Uterus (tissue), 3 donors: ENCODE measurements at regions not wholly inside any gene's neighbourhood (a gene's known extent, or its start where the extent isn't known, plus 50 kb on each side); places are given as distances from the start of the nearest gene placed in this dataset.

Experiments used
- DNase-seq, 2 donors: peaks; one replicate each; pipeline ENCODE4 v3.0.0-alpha.2; 2019 to 2020
- H3K27ac ChIP-seq, 2 donors: fragments of 200-600 bp; sonication (generic); 1 replicate in 1 of 2; 2 replicates in 1 of 2; pipeline ENCODE4 v1.5.1; 2016 to 2018
- H3K27me3 ChIP-seq, 2 donors: fragments of 200-600 bp; sonication (generic); one replicate each; pipeline ENCODE4 v1.5.1; 2018 to 2019; ENCODE audit warnings: control low read depth in 1 of 2
- H3K36me3 ChIP-seq, 2 donors: fragments of 200-600 bp; sonication (generic); one replicate each; pipeline ENCODE4 v1.5.1; 2019; ENCODE audit warnings: control low read depth in 1 of 2
- H3K4me1 ChIP-seq, 2 donors: fragments of 200-600 bp; sonication (generic); one replicate each; pipeline ENCODE4 v1.5.1; 2018 to 2019; ENCODE audit warnings: control low read depth in 1 of 2
- H3K4me3 ChIP-seq, 2 donors: fragments of 200-600 bp; sonication (generic); 1 replicate in 1 of 2; 2 replicates in 1 of 2; pipeline ENCODE4 v1.5.1; 2018 to 2019; ENCODE audit warnings: mild to moderate bottlenecking in 1 of 2
- H3K9me3 ChIP-seq, 2 donors: fragments of 200-600 bp; sonication (generic); one replicate each; pipeline ENCODE4 v1.5.1; 2019; ENCODE audit warnings: control low read depth in 1 of 2
- POLR2A ChIP-seq, 2 donors: fragments of 450-650 bp; IDR thresholded peaks; one replicate each; pipeline ENCODE4 v1.6.1; 2016; ENCODE audit warnings: antibody characterized with exemption in 2 of 2, mild to moderate bottlenecking in 1 of 2, moderate library complexity in 1 of 2
- intact Hi-C: fragments of 100-400 bp; cut with DNase I; formaldehyde crosslinking; loops from one replicate; pipeline ENCODE4 v1.15.1; 2023; ENCODE audit warnings: low total_unique reads
- TF ChIP-seq, protein P1 (sequence below), 4 experiments: fragments of 200-600 bp in 2 of 4; fragments of 450-650 bp in 2 of 4; sonication (generic) in 2 of 4; IDR thresholded peaks; one replicate each; pipeline ENCODE4 v1.5.1; 2016 to 2019; ENCODE audit warnings: antibody characterized with exemption in 4 of 4, mild to moderate bottlenecking in 2 of 4, moderate library complexity in 1 of 4
- donor health status: DM: yes; HTN: yes; CAD: no.

DNA sequence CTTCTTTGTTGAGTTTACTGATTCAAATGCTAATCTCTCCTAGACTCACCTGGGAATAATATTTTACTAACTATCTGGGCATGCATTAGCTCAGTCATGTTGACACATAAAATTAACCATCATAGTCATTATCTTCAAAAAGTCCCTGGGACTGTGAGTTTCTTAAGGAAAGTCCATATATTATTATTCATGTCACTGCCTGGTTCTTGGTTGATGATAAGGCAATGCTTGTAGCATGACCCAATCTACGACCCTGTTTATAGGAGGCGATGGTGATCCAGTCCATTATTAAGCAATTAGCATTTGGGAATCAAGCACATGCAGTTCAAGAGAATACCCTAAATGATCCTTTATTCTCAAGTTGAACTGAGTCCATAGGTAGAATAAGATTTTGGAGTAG, 54.8 kb upstream of the MPHOSPH6 start:
- intact Hi-C loops: no loop called here

DNA sequence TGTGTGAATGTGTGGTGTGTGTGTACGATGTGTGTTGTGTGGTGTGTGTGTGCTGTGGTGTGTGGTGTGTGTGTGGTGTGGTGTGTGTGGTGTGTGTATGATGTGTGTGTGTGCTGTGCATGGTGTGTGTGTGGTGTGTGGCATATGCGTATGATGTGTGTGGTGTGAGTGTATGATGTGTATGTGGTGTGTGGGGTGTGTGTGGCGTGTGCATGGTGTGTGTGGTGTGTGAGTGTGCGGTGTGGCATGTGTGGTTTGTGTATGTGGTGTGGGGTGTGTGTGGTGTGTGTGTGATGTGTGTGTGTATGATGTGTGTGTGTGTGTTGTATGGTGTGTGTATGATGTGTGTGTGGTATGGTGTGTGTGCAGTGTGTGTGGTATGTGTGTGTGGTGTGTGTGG, 50.5 kb upstream of the MPHOSPH6 start:
- DNase-seq: no peak
- Histone ChIP-seq H3K4me1 (no peaks in the 10 kb centered on the region), H3K9me3 (no peaks in the 10 kb centered on the region), H3K36me3 (no peaks in the 10 kb centered on the region), H3K27ac (no peak overlapping the region), H3K4me3 (no peak overlapping the region), H3K27me3 (no peaks in the 10 kb centered on the region)
- no peak for TF ChIP-seq POLR2A (IDR thresholded peaks at IDR 0.05)
- intact Hi-C loops: no loop called here

More for the DNA sequence above, 54.8 kb upstream of the MPHOSPH6 start:
- TF ChIP-seq, protein P1, sequence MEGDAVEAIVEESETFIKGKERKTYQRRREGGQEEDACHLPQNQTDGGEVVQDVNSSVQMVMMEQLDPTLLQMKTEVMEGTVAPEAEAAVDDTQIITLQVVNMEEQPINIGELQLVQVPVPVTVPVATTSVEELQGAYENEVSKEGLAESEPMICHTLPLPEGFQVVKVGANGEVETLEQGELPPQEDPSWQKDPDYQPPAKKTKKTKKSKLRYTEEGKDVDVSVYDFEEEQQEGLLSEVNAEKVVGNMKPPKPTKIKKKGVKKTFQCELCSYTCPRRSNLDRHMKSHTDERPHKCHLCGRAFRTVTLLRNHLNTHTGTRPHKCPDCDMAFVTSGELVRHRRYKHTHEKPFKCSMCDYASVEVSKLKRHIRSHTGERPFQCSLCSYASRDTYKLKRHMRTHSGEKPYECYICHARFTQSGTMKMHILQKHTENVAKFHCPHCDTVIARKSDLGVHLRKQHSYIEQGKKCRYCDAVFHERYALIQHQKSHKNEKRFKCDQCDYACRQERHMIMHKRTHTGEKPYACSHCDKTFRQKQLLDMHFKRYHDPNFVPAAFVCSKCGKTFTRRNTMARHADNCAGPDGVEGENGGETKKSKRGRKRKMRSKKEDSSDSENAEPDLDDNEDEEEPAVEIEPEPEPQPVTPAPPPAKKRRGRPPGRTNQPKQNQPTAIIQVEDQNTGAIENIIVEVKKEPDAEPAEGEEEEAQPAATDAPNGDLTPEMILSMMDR (IDR thresholded peaks at IDR 0.05): no peak
- TF ChIP-seq POLR2A (IDR thresholded peaks at IDR 0.05): no peak
- Histone ChIP-seq H3K4me3 (no peak overlapping the region), H3K4me1 (no peaks in the 10 kb centered on the region), H3K27ac (no peak overlapping the region), H3K36me3 (no peaks in the 10 kb centered on the region), H3K27me3 (no peaks in the 10 kb centered on the region), H3K9me3 (no peaks in the 10 kb centered on the region)
- DNase-seq: no peak
